GM23338 (cell line): ENCODE measurements at regions not wholly inside any gene's neighbourhood (a gene's known extent, or its start where the extent isn't known, plus 50 kb on each side); places are given as distances from the start of the nearest gene placed in this dataset.
A peak's percentile ranks its signal among the peaks of the same experiment; 100 is the strongest.

Source experiments
- ATAC-seq: fragments of 200-7000 bp; cut with Tn5 transposase; 3 replicates; pipeline ENCODE4 v1.9.1; 2020
- DNase-seq: peaks from one replicate; pipeline ENCODE4 v3.0.0-alpha.2; 2015; ENCODE audit warnings: low spot score
- H2AFZ ChIP-seq: fragments of 200-600 bp; sonication (generic); 2 replicates; pipeline ENCODE4 v1.8.0; 2016; ENCODE audit warnings: antibody characterized with exemption, mild to moderate bottlenecking, moderate library complexity
- H3F3A ChIP-seq: fragments of 200-600 bp; sonication (generic); replicated peaks from 2 replicates; pipeline ENCODE4 v1.8.0; 2017; ENCODE audit warnings: antibody characterized with exemption, mixed run types, low read depth
- H3K27ac ChIP-seq: fragments of 200-600 bp; sonication (generic); 2 replicates; pipeline ENCODE4 v1.6.1; 2016; ENCODE audit warnings: low read depth
- H3K27me3 ChIP-seq: fragments of 200-600 bp; sonication (generic); 2 replicates; pipeline ENCODE4 v1.8.0; 2016; ENCODE audit warnings: mild to moderate bottlenecking, mixed run types, moderate library complexity; ENCODE audit not compliant: insufficient read depth
- H3K36me3 ChIP-seq: fragments of 200-600 bp; sonication (generic); 2 replicates; pipeline ENCODE4 v1.8.0; 2016; ENCODE audit warnings: mild to moderate bottlenecking; ENCODE audit not compliant: insufficient read depth
- H3K4me1 ChIP-seq: fragments of 200-600 bp; sonication (generic); 2 replicates; pipeline ENCODE4 v1.8.0; 2016; ENCODE audit warnings: mild to moderate bottlenecking, moderate library complexity; ENCODE audit not compliant: insufficient read depth
- H3K4me2 ChIP-seq: fragments of 200-600 bp; sonication (generic); 2 replicates; pipeline ENCODE4 v1.7.1; 2017; ENCODE audit warnings: mixed run types
- H3K4me3 ChIP-seq: fragments of 200-600 bp; sonication (generic); 2 replicates; pipeline ENCODE4 v1.6.1; 2016; ENCODE audit warnings: mixed run types
- H3K79me2 ChIP-seq: fragments of 200-600 bp; sonication (generic); replicated peaks from 2 replicates; pipeline ENCODE4 v1.8.0; 2017; ENCODE audit warnings: mild to moderate bottlenecking; ENCODE audit not compliant: insufficient read depth
- H3K9me2 ChIP-seq: fragments of 200-600 bp; sonication (generic); 2 replicates; pipeline ENCODE4 v1.8.0; 2017; ENCODE audit not compliant: insufficient read depth
- H4K20me1 ChIP-seq: fragments of 200-600 bp; sonication (generic); replicated peaks from 2 replicates; pipeline ENCODE4 v1.8.0; 2017; ENCODE audit warnings: mild to moderate bottlenecking; ENCODE audit not compliant: insufficient read depth
- H3K27ac Mint-ChIP-seq: 2 replicates; pipeline ENCODE4 v1.8.0; 2020; ENCODE audit warnings: inconsistent platforms, mild to moderate bottlenecking, moderate library complexity, mixed read lengths
- H3K27me3 Mint-ChIP-seq: 3 replicates; pipeline ENCODE4 v1.8.0; 2022; ENCODE audit warnings: low read depth, mild to moderate bottlenecking, moderate library complexity, mixed read lengths, inconsistent platforms; ENCODE audit not compliant: insufficient read depth, poor library complexity
- H3K36me3 Mint-ChIP-seq: 3 replicates; pipeline ENCODE4 v1.8.0; 2021; ENCODE audit warnings: low read depth, mild to moderate bottlenecking, inconsistent platforms, moderate library complexity, mixed read lengths
- H3K4me1 Mint-ChIP-seq: 3 replicates; pipeline ENCODE4 v1.8.0; 2020; ENCODE audit warnings: mild to moderate bottlenecking, inconsistent platforms, mixed read lengths
- H3K4me3 Mint-ChIP-seq: 3 replicates; pipeline ENCODE4 v1.8.0; 2021; ENCODE audit warnings: moderate library complexity, mild to moderate bottlenecking, inconsistent platforms, mixed read lengths
- H3K9me3 Mint-ChIP-seq: 3 replicates; pipeline ENCODE4 v1.8.0; 2020; ENCODE audit warnings: moderate library complexity, mild to moderate bottlenecking, inconsistent platforms, mixed read lengths
- CREB1 ChIP-seq: fragments of 250-450 bp; sonication (Bioruptor Pico); IDR thresholded peaks from 2 replicates; pipeline ENCODE4 v1.5.0; 2020; ENCODE audit warnings: low read depth, mild to moderate bottlenecking, moderate library complexity
- EZH2 ChIP-seq: fragments of 200-600 bp; sonication (generic); IDR thresholded peaks from one replicate; pipeline ENCODE4 v1.8.0; 2017; ENCODE audit warnings: antibody characterized with exemption, mild to moderate bottlenecking, low read depth; ENCODE audit not compliant: unreplicated experiment
- ZNF331 ChIP-seq: fragments of 250-450 bp; sonication (Bioruptor Pico); IDR thresholded peaks from 2 replicates; pipeline ENCODE4 v1.5.0; 2020; ENCODE audit warnings: low read depth, mild to moderate bottlenecking, moderate library complexity
- ZNF462 ChIP-seq: fragments of 250-450 bp; sonication (Bioruptor Pico); IDR thresholded peaks from 2 replicates; pipeline ENCODE4 v1.5.0; 2020; ENCODE audit warnings: mild to moderate bottlenecking, moderate library complexity
- TF ChIP-seq, protein P1 (sequence below), 2 experiments: fragments of 200-600 bp in 1 of 2; sonication (generic) in 1 of 2; conservative IDR thresholded peaks; 2 replicates each; pipeline versions ENCODE4 v1.5.1 to v1.6.1; 2016 to 2017; ENCODE audit warnings: antibody characterized with exemption in 2 of 2, low read depth in 2 of 2, mild to moderate bottlenecking in 2 of 2, moderate library complexity in 1 of 2

GRCh38 chr9:86856259-86856658 lies 91.0 kb downstream of the GAS1 start:
- Mint-ChIP-seq H3K9me3 (no peaks in the 10 kb centered on the region), H3K4me3 (no peak overlapping the region), H3K27me3 (no peaks in the 10 kb centered on the region), H3K27ac (no peak overlapping the region), H3K4me1 (peaks cover 20% of the 10 kb centered on the region), H3K36me3 (no peaks in the 10 kb centered on the region)
- DNase-seq (peak; percentile 17), ATAC-seq (no peak)
- H3K36me3 ChIP-seq, result no peaks in the 10 kb centered on the region
- H3F3A ChIP-seq, result no peaks in the 10 kb centered on the region
- TF ChIP-seq ZNF462 (CRISPR knock-in tag), result no peak
- TF ChIP-seq ZNF331 (CRISPR knock-in tag), result no peak
- no peak for TF ChIP-seq CREB1 (CRISPR knock-in tag)
- TF ChIP-seq EZH2, result no peak
- TF ChIP-seq, protein P1, sequence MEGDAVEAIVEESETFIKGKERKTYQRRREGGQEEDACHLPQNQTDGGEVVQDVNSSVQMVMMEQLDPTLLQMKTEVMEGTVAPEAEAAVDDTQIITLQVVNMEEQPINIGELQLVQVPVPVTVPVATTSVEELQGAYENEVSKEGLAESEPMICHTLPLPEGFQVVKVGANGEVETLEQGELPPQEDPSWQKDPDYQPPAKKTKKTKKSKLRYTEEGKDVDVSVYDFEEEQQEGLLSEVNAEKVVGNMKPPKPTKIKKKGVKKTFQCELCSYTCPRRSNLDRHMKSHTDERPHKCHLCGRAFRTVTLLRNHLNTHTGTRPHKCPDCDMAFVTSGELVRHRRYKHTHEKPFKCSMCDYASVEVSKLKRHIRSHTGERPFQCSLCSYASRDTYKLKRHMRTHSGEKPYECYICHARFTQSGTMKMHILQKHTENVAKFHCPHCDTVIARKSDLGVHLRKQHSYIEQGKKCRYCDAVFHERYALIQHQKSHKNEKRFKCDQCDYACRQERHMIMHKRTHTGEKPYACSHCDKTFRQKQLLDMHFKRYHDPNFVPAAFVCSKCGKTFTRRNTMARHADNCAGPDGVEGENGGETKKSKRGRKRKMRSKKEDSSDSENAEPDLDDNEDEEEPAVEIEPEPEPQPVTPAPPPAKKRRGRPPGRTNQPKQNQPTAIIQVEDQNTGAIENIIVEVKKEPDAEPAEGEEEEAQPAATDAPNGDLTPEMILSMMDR (conservative IDR thresholded peaks at IDR 0.05; ENCODE audit: low read depth in 2 of 2), result peak in 1 of 2 experiments; percentile 68; a peak in 2 of 4 replicates
- H3K4me1 ChIP-seq, result peaks cover 6% of the 10 kb centered on the region; the same call in 1 of the 2 replicates
- 0 out of 2 replicates have a peak overlapping the region, but pooled peaks have one; percentile 18 for H2AFZ ChIP-seq
- H3K4me2 ChIP-seq, result no peak overlapping the region
- H4K20me1 ChIP-seq, result no peaks in the 10 kb centered on the region
- H3K79me2 ChIP-seq, result no peaks in the 10 kb centered on the region
- no peaks in the 10 kb centered on the region for H3K27me3 ChIP-seq
- H3K9me2 ChIP-seq, result no peaks in the 10 kb centered on the region; the same call in 1 of the 2 replicates
- no peak overlapping the region for H3K4me3 ChIP-seq
- H3K27ac ChIP-seq, result no peak overlapping the region
